Right lung (tissue), 2 donors: ENCODE measurements at regions not wholly inside any gene's neighbourhood (a gene's known extent, or its start where the extent isn't known, plus 50 kb on each side); places are given as distances from the start of the nearest gene placed in this dataset.

Source experiments
- DNase-seq, 2 donors: peaks; one replicate each; pipeline ENCODE4 v3.0.0-alpha.2; 2013

- DNase-seq: no peak
Observed at GRCh38 chr5:5953584-5954274, 424.6 kb downstream of the MED10 start.

- no peak for DNase-seq
Observed at GRCh38 chr5:5951953-5952352, 426.4 kb downstream of the MED10 start.

GRCh38 chr5:5950658-5951057 lies 427.7 kb downstream of the MED10 start:
- no peak for DNase-seq

- no peak for DNase-seq
Observed at GRCh38 chr5:5941486-5941885, 436.9 kb downstream of the MED10 start.

GRCh38 chr5:5939759-5940370 lies 438.5 kb downstream of the MED10 start:
- no peak for DNase-seq

- no peak for DNase-seq
Observed at GRCh38 chr5:5933651-5934050, 444.7 kb downstream of the MED10 start.

- DNase-seq: no peak
Observed at GRCh38 chr5:5932824-5933223, 445.5 kb downstream of the MED10 start.

GRCh38 chr5:5930561-5930960 lies 447.8 kb downstream of the MED10 start:
- DNase-seq: no peak

GRCh38 chr5:5929291-5930020 lies 448.9 kb downstream of the MED10 start:
- DNase-seq: no peak

- DNase-seq: no peak
Observed at GRCh38 chr5:5925191-5925590, 453.2 kb downstream of the MED10 start.

GRCh38 chr5:5919411-5919810 lies 458.9 kb downstream of the MED10 start:
- DNase-seq: no peak

- DNase-seq: no peak
Observed at GRCh38 chr5:5906778-5907177, 471.6 kb downstream of the MED10 start.

GRCh38 chr5:5905186-5905585 lies 473.2 kb downstream of the MED10 start:
- DNase-seq: no peak

- DNase-seq: no peak
Observed at GRCh38 chr5:5904113-5904512, 474.2 kb downstream of the MED10 start.

- no peak for DNase-seq
Observed at GRCh38 chr5:5902678-5903646, 475.4 kb downstream of the MED10 start.

GRCh38 chr5:5900350-5900749 lies 477.9 kb downstream of the ICE1 start:
- no peak for DNase-seq

GRCh38 chr5:5899716-5900115 lies 477.2 kb downstream of the ICE1 start:
- DNase-seq: no peak

GRCh38 chr5:5888284-5888683 lies 465.8 kb downstream of the ICE1 start:
- DNase-seq: no peak

- no peak for DNase-seq
Observed at GRCh38 chr5:5887833-5888232, 465.4 kb downstream of the ICE1 start.

- peak in 1 of 2 donors; percentile 6 for DNase-seq
Observed at GRCh38 chr5:5886812-5887486, 464.5 kb downstream of the ICE1 start.

- no peak for DNase-seq
Observed at GRCh38 chr5:5886353-5886752, 463.9 kb downstream of the ICE1 start.
